HG03342 (cell line): ENCODE measurements at regions not wholly inside any gene's neighbourhood (a gene's known extent, or its start where the extent isn't known, plus 50 kb on each side); places are given as distances from the start of the nearest gene placed in this dataset.
"Not testable (repeated sequence)": the region's sequence is repeated elsewhere in the genome, so short reads cannot be mapped to it uniquely, and the experiment has no call there.

Source experiments
- ATAC-seq: cut with Tn5 transposase; IDR thresholded peaks from one replicate; pipeline ENCODE4 v1.9.1; 2021; ENCODE audit warnings: mild to moderate bottlenecking, moderate library complexity; ENCODE audit not compliant: unreplicated experiment

DNA sequence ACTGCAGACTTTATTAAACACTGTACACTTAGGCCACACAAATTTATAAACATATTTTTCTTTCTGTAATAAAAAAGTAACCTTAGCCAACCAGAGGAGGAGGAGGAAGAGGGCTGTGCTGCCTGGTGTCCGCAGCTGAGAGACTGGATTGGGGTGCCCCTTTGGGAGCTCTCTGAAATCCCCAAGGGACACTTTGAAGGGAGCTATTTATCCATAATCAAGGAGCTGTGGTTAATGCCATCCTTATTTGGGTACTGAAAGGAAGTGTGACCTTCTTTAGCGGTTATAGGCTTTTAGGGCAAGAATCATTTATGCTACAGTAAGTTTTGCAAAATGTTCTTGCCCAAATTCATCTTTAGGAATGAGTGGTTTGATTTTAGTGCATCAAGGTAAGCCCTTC lies 125.8 kb downstream of the RASSF10 start:
- ATAC-seq = no peak

DNA sequence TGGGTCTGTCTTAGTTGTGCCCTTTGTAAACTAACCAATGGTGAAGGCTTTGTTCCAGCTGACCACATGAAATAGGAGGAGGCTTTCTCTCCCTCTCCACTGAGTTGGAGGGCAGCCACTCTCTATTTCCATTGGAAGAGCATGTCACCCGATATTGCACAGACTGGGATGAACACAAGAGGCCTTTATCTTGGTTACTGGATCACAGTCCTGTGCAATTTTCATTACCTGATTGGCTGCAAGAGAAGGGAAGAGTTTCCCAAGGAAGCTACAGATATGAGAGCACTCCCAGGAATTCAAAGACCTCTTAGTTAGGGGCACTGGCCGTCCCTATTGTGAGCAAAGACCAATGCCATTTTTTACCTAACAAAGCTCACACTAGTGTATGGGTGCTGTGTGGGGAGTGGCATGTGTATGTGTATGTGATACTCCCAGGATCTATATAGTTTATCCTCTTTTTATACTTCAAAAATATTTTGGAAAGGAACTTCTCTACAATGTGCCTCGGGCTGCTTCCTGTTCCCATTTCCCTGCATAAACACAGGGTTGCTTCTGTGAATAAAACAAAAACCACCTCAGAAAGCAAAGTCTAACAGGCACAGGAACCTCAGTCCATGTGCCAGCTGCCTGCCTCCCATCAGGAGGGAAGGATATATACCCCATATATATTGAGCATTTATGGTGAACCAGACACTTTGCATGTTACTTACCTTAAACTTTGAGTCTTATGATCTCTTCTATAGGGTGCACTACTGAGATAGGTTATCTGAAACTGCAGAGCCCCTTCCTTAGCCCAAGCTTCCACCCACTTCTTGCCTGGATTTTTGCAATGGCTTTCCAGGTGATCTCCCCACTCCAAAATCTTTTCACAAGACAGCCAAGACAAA lies 126.5 kb downstream of the RASSF10 start:
- ATAC-seq = no peak

DNA sequence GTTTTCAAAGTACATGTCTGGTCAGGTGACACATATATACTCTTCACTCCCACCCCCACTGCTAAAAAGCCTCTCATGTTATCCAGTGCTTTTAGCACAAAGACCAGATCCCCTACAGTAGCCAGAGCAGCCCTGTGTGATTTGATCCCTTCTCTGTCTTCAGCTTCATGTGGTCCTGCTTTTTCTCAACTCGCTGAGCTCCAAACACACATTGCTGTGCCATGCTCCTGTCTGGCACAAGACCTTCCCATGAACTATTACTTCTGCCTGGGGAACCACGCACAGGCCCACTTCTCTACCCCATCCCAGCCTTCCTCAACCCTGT lies 127.1 kb downstream of the RASSF10 start:
- no peak for ATAC-seq

DNA sequence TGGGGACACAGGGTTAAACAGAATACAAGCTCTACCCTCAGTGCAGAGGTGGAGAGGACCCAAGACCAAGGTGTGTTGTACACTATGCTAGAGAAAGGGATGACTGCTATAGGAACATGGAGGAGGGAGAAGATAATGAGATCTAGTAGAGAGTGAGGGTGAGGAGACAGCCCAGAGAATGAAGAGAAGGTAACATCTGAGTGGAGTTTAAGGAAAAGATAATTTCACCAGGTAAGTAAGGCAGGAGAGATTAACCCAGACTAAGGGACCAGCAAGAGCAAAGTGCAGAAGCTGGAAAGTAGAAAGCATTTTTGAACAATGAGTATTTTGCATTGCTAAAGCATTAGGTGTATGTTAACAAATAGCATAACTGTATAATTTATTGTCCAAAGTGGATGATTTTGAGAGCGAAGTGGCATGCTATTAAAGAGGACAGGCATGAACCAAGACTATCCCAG lies 128.8 kb downstream of the RASSF10 start:
- ATAC-seq = no peak

DNA sequence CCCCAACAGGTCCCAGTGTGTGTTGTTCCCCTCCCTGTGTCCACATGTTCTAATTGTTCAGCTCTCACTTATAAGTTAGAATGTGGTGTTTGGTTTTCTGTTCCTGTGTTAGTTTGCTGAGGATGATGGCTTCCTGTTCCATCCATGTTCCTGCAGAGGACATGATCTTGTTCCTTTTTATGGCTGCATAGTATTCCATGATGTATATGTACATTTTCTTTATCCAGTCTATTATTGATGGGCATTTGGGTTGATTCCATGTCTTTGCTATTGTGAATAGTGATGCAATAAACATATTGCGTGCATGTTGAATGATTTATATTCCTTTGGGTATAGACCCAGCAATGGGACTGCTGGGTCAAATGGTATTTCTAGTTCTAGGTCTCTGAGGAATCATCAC lies 130.0 kb downstream of the RASSF10 start:
- ATAC-seq = not testable (repeated sequence)

DNA sequence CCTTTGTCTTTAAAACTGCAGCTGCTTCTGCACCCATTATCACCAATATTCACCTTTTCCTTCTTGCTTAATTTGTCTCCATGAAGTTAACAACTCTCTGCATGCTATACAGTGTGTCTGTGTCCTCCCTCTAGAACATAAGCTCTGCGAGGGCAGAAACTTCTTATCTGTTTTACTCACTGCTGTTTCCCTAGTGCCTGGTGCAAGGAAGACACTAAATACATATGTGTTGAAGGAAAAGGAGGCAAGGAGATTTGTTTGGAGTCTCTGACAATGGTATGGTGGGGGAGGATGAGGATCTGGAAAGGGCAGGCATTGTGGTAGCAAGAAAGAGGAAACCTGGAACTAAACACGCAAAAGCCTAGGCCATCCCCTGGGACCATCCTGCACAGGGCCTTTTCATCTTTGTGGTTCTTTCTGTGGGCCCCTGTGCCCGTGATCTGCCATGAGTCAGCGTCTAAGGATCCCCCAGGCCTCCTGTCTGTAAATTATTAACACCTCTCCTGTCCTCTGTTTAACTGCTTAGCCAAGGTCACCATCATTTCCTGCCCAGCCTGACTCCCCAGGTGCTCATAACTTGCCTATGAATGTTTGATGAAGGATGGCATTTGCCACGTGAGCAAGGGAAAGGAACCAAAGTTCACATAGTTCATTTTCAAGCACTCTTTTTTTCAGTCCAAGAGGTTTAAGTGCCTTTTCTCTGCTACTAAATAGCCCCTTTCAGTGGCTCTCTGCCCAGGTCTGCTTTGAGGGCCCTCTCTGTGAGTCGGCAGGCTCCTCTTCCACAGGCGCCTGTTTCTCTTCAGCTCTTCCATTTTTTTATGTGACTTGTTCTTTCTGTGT lies 131.1 kb downstream of the RASSF10 start:
- ATAC-seq = peak; percentile 86

DNA sequence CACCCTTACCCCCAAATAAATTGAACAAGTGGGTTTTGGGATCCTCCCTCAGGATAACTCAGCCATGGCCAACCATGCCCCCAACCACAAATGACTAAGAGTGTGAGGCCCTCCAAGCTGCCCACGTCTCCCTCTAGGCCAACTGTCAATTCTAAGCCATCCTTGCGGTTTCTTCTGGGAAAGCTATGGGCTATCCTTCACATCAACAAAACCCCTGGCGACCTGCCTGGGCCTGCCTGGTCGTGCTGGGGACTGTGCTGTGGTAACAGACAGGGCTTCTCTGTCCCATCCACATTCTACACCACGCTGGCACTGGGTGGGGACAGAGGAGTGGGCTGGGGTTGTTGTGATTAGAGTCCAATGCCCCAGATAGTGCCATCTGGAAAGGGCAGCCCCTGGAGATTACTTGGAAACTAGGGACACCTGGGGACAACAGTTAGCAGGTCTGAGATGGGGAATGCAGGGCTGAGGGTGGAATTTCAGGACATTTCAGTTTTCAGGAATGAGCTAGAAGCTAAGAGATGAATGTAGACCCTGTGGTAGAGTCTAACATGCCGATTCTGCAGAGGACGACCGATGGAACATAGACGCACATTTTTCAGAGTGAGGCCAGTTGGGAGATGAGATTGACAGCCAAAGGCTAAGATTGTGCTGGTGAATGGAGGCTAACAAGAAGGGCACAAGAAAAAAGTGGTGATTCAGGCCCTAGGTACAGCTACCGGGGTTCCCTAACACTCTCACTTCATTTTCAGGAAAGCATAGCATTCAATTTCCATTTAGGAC lies 131.9 kb downstream of the RASSF10 start:
- no peak for ATAC-seq

DNA sequence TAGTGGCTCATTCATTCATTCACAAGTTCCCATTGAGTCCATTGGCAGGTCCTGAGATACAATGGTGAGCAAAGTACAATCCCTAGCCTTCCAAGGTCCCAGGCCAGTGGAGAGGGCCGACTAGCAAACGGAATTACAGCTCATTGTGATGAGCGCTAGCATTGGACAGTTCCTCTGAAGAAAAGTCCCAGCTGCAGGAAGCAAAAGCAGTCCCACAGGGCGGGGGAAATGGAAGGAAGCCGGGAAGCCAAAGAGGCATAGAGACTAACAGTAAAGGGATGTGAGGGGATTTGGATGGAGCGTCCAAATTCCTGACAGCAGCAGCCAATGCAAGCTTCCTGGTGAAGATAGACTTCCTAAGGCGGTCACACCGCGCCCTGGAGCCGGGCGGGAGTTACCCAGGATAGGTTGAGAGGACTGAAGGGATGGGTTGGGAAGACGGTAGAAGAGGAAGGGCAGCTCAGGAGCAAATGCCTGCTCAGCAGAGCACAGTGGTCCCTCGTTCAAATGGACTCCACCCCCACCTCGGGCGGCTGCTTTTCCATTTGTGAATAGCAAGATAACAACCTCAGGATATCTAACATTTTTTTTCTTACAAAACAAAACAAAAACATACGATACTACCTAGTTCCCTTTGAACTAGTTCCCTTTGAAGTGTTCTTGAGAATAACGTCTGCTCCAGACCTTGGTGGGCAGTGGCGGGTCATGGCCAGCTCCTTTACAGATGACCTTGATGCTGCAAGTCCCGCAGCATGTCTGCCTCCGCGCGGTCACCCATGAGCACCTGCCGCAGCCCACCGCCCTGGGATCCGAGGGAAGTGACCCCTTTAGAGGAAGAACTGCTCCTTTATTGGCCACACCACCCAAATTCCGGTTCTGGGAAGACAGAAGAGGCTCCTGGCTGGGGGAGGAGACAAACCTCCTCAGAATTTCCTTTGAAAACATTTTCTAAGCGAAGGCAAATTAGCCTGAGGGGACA lies 132.9 kb downstream of the RASSF10 start:
- ATAC-seq = no peak

DNA sequence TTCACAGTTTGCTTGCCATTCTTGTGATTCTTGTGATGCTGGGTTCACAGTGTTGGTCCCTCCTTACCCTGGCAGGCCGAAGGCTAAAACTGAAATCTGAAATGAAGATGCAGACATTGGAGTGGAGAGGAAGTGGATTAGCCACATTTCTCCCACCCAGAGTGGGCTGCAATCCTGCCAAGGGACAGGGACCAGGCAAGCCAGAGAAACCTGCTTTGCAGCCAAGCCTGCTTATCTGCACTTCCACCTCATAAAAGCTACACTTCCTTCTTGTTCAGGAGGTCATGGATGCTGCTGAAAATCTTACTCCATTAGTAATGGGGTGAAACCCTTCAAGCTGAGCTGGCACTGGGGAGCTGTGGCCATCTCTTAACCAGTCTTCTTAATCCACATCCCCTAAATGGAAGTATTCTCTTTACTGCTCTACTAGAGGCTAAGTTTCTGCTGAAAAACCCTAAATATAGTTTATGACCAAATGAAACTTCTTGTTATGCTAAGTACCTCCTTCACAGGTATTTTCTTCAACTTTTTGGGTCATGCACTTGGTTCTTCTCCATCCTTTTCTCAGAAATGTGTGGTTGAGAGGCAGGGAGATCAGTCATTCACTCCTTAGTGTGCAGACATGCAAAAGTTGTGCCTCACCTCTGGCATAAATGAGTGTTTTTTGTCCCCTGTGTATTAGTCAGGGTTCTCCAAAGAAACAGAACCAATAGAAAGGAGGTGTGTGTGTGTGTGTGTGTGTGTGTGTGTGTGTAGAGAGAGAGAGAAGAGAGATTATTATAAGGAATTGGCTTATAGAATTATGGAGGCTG lies 133.9 kb upstream of the BMAL1 start:
- no peak for ATAC-seq

DNA sequence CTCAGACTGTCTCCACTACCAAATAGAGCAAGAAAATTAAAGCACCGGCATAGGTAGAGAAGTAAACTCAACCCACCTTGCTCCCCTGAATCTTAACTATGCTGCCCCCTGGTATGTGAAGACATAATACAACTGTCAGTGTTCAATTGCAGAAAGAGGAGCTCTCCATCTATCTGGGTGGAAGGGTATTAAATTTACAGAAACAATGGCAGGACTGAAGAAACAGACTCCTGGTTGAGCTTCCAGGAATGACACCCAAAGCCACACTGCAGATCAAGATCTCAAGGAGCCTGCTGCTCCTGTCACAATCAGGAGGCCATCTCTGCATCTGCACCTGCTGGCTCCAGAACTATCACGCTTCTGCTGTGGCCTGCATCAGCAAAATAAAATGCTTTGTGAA lies 132.1 kb upstream of the BMAL1 start:
- ATAC-seq = no peak

DNA sequence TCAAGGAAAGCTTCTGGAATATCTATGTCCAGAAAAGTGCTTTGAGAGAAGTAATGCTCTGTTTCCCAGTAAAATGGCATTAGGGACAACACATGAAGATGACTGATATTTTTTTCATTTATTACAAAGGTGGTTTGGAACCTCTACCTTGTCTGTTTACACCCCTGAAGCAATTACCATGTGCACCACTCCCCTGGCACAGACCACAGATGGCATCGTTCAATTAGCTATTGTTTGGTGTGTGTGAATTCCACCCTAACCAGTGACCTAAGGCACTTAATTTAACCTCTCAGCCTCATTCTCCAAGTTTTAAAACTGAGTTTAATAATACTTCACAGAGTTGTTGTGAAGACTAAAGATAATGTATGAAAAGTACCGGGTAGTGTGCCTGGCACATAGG lies 127.6 kb upstream of the BMAL1 start:
- ATAC-seq = no peak

DNA sequence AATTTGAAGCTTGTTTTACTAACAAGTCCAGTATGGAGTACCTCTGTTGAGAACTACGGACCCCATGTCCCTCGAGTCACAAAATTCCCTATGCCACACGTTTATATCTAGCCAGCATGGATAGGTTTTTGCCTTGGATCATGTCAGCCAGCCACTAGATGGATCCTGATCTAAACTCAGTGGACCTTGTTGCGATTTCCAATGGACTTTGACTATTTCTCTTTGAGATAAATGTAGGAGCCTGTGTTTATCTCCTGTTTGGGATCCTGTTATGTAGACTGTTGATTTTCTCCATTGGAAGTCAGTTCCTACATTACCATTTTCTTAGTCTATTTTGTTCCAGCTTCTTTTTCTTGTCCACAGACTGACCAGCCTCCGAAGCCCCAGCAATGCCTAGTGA lies 127.1 kb upstream of the BMAL1 start:
- no peak for ATAC-seq

DNA sequence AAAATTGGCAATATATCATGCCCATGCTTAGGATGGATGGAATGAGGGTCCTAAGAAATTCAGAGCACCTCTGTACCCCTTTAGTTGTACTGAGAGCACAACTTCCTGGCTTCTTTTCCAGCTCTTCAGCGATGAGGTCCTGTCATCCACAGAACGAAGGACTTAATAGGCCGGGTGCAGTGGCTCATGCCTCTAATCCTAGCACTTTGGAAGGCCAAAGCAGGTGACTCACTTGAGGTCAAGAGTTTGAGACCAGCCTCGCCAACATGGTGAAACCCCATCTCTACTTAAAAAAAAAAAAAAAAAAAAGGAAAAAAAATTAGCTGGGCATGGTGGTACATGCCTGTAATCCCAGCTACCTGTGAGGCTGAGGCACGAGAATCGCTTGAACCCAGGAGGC lies 125.3 kb upstream of the BMAL1 start:
- ATAC-seq = no peak

DNA sequence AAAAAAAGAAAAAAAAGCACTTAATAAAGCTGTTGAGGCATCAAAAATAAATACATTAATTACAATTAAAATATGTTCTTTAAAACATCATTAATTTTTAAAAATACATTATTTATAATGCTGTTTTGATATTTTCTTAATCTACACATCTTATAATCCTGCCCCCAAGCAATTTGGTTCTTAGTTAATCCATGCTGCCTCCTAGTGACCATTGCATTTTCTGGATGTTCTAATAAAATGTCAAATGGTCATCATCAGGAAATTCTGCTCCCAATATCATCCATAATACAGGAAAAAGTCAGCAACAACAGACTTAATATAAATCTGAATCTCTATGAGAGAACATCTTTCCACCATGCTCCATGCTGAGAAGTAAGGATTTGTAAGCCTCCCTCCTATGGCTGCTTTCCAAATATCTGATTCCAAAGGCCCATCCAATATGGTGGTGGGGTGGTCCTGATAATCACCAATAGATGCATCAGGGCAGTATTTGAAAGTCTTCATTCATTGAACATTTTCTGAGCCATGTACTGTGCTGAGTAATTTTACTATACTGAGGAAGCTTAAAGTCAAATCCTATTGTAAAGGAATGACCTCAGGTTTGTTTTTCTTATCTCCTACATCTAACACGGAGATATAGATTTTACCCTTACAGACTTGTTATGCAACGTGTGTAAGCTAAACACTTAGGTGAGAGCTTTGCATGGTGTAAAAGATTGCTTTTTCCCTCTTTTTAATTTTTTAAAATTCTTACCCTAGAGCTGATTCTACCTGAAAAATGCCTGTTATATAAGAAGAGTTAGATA lies 124.7 kb upstream of the BMAL1 start:
- no peak for ATAC-seq

DNA sequence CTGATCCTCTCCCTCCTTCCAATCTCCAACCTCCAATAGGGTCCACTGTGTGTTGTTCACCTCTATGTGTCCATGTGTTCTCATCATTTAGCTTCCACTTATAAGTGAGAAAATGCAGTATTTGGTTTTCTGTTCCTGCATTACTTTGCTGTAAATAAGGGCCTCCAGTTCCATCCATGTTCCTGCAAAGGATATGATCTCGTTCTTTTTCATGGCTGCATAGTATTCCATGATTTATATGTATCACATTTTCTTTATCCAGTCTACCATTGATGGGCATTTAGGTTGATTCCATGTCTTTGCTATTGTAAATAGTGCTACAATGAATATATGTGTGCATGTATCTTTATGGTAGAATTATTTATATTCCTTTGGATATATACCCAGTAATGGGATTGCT lies 123.2 kb upstream of the BMAL1 start:
- ATAC-seq = not testable (repeated sequence)

DNA sequence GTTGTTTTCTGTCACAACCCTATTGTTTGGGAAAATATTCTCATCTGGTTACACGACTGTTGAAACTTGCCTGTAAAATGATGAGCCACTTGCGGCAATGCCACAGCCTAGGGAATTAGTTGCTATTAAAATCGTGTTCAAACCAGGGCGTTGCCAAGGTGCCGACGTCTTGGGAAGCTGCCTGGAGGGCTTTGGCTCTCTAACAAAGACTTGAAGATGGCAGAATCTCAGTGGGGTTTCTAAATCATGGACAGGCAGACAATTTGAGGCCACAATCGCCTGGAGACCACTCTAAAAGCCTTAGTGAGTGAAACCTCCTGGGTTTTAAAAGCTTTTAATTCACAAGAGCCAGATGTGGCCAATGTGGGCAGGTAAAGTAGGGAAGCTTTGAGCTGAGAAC lies 117.2 kb upstream of the BMAL1 start:
- ATAC-seq = no peak

DNA sequence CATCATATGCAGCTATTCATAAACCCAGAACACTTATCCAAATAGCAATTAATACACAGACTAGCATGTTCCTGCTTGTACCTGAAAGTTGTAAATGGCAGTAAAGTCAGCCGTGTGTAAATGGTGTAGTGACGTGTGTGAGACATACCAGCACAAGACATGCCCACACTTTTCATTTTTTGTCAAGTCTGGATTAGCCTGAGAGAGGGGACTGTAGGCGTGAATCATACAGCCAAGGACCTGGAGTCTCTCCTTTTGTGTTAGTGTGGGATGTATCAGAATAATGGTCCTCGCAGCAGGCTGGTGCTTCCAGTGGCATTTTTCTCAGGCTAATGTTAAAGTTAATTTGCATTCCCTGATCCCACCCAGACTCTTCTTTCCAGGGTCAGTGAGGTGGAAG lies 116.8 kb upstream of the BMAL1 start:
- ATAC-seq = no peak

DNA sequence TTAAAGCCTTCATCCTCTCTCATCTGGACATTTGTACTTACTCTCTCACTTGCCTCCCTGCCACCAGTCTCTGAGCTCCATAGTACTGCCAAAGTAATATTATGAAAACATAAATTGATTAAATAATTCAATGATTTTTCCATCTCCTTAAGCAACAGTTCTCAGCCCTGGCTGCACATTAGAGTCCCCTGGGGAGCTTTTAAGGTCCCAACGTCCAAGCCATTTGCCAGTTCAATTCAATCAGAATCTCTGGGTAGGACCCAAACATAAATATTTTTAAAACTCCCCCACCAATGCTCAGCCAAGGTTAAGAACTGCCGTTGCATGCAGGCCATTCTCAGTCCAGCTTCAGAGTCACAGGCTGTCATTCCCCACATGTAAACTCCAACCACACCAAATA lies 114.4 kb upstream of the BMAL1 start:
- ATAC-seq = no peak

DNA sequence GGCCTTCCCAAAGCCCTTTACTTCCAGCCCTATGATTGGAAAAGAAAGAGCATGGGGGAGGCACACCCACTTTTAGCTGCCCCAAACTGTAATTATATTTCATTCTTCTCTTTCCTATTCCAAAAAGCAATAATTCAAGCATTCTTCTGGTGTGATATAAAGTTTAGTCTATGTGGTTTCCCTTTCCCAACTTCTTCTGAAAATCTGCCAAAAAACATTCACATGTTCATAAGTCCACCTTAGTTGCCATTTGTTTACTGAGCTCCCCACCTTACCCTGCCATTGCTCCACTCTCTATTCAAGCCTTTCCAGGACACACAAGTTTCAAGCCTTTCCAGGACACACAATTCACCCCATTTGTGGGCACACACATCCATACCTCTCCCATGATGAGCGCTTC lies 111.6 kb upstream of the BMAL1 start:
- no peak for ATAC-seq
